ENCODE measurements at regions not wholly inside any gene's neighbourhood (a gene's known extent, or its start where the extent isn't known, plus 50 kb on each side); places are given as distances from the start of the nearest gene placed in this dataset.

DNA sequence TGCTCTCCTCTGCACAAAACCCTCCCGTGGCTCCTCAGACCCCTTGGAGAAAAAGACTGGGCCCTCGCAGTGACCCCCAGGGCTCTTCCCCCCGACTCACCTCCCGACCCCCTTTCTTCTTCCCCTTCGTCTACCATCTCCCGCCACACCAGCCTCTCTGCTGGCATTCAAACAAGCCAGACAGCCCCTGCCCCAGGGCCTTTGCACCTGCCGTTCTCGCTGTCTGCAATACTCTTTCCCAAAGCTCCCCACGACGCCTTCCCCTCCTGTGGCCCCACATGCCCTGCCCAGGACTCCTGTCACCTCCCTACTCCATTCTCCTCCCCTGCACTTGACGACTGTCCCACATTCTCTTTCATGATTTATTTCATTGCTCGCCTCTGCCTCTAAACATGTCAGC lies 115.7 kb downstream of the PHETA1 start:
- TF ChIP-seq, protein P1, sequence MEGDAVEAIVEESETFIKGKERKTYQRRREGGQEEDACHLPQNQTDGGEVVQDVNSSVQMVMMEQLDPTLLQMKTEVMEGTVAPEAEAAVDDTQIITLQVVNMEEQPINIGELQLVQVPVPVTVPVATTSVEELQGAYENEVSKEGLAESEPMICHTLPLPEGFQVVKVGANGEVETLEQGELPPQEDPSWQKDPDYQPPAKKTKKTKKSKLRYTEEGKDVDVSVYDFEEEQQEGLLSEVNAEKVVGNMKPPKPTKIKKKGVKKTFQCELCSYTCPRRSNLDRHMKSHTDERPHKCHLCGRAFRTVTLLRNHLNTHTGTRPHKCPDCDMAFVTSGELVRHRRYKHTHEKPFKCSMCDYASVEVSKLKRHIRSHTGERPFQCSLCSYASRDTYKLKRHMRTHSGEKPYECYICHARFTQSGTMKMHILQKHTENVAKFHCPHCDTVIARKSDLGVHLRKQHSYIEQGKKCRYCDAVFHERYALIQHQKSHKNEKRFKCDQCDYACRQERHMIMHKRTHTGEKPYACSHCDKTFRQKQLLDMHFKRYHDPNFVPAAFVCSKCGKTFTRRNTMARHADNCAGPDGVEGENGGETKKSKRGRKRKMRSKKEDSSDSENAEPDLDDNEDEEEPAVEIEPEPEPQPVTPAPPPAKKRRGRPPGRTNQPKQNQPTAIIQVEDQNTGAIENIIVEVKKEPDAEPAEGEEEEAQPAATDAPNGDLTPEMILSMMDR (IDR thresholded peaks at IDR 0.05; ENCODE audit: low read depth, low read length, poor library complexity, severe bottlenecking), result no peak
- TF ChIP-seq EZH2phosphoT487 (IDR thresholded peaks at IDR 0.05; ENCODE audit: borderline replicate concordance, low read length), result no peak
